Esophagus squamous epithelium (tissue), 5 donors: ENCODE measurements at regions not wholly inside any gene's neighbourhood (a gene's known extent, or its start where the extent isn't known, plus 50 kb on each side); places are given as distances from the start of the nearest gene placed in this dataset.

Experiments
- DNase-seq: peaks from one replicate; lab custom pipeline; 2025; lab: John Stamatoyannopoulos, UW
- H3K27ac ChIP-seq, 4 donors: fragments of 200-600 bp; sonication (generic); one replicate each; pipeline ENCODE4 v1.5.1; 2016 to 2019; ENCODE audit warnings: mild to moderate bottlenecking in 1 of 4
- H3K27me3 ChIP-seq, 4 donors: fragments of 200-600 bp; sonication (generic); 1 replicate in 3 of 4; 2 replicates in 1 of 4; pipeline versions ENCODE4 v1.5.1 to v1.6.0; 2017 to 2021; ENCODE audit warnings: antibody characterized with exemption in 1 of 4
- H3K36me3 ChIP-seq, 3 donors: fragments of 200-600 bp; sonication (generic); one replicate each; pipeline ENCODE4 v1.5.1; 2016 to 2019
- H3K4me1 ChIP-seq, 3 donors: fragments of 200-600 bp; sonication (generic); one replicate each; pipeline ENCODE4 v1.5.1; 2017 to 2019
- H3K4me3 ChIP-seq, 4 donors: fragments of 200-600 bp; sonication (generic); 1 replicate in 3 of 4; 2 replicates in 1 of 4; pipeline ENCODE4 v1.5.1; 2016 to 2019; ENCODE audit warnings: mild to moderate bottlenecking in 2 of 4, moderate library complexity in 1 of 4
- H3K9me3 ChIP-seq, 3 donors: fragments of 200-600 bp; sonication (generic); one replicate each; pipeline ENCODE4 v1.5.1; 2016 to 2019
- POLR2A ChIP-seq, 4 donors: fragments of 450-650 bp; IDR thresholded peaks; one replicate each; pipeline ENCODE4 v1.6.1; 2017; ENCODE audit warnings: antibody characterized with exemption in 4 of 4, mild to moderate bottlenecking in 4 of 4, moderate library complexity in 3 of 4
- WGBS, 2 donors: methylation state at CpG; one replicate each; pipeline ENCODE4 v1.1.5; 2018; 5-methylcytosine and 5-hydroxymethylcytosine counted together
- intact Hi-C: fragments of 100-400 bp; cut with DNase I; formaldehyde crosslinking; loops from one replicate; pipeline ENCODE4 v1.15.0; 2022
- TF ChIP-seq, protein P1 (sequence below), 6 experiments: fragments of 450-650 bp in 4 of 6; fragments of 200-600 bp in 2 of 6; sonication (generic) in 2 of 6; IDR thresholded peaks; one replicate each; pipeline ENCODE4 v1.5.1; 2016 to 2019; ENCODE audit warnings: antibody characterized with exemption in 6 of 6, mild to moderate bottlenecking in 4 of 6, moderate library complexity in 4 of 6
- donor health status: DM: yes; HTN: yes; CAD: no.

DNA sequence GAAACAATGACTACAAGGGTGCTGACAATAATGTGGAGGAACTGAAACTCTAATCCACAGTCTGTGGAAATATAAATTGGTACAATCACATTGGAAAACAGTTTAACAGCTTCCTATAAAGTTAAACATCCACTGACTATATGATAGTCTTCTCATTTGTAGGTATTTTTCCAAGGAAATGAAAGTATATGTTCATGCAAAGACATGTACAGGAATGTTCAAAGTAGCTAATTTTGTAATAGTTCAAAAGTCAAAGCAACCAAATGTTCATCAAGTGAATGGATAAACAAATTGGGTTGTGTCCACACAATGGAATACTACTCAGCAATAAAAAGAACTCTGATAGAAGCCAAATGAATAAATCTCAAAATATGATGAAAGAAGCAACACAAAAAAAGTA lies 626.0 kb upstream of the IGFBP3 start:
- Histone ChIP-seq H3K27ac (no peak overlapping the region), H3K36me3 (no peaks in the 10 kb centered on the region), H3K4me3 (no peak overlapping the region), H3K9me3 (no peaks in the 10 kb centered on the region), H3K4me1 (peaks cover 0 to 21% (median 0%) of the 10 kb centered on the region in 3 donors), H3K27me3 (no peaks in the 10 kb centered on the region)
- intact Hi-C loops: no loop called here
- no peak for DNase-seq
- TF ChIP-seq POLR2A (IDR thresholded peaks at IDR 0.05): no peak
- TF ChIP-seq, protein P1, sequence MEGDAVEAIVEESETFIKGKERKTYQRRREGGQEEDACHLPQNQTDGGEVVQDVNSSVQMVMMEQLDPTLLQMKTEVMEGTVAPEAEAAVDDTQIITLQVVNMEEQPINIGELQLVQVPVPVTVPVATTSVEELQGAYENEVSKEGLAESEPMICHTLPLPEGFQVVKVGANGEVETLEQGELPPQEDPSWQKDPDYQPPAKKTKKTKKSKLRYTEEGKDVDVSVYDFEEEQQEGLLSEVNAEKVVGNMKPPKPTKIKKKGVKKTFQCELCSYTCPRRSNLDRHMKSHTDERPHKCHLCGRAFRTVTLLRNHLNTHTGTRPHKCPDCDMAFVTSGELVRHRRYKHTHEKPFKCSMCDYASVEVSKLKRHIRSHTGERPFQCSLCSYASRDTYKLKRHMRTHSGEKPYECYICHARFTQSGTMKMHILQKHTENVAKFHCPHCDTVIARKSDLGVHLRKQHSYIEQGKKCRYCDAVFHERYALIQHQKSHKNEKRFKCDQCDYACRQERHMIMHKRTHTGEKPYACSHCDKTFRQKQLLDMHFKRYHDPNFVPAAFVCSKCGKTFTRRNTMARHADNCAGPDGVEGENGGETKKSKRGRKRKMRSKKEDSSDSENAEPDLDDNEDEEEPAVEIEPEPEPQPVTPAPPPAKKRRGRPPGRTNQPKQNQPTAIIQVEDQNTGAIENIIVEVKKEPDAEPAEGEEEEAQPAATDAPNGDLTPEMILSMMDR (IDR thresholded peaks at IDR 0.05): no peak

DNA sequence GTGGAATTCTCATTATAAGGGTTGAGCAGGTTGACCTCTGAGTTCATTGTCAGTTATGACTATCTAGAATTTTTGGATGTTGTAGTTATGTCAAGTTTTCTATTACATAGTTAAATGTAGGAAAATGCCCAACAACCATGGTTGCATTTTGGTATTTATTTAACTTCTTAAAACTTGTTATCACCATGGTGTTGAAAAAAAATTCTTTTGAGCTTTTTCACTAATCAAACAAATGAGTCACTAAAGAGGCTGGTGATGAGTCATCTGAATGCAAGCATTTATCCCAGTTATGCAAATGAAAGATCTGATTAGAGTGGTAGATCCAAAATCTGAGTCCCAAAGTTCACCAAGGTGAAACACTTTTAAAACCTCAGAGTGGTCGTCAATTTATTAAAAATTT lies 624.7 kb upstream of the IGFBP3 start:
- no peaks in the 10 kb centered on the region for H3K36me3 ChIP-seq
- DNase-seq: no peak
- TF ChIP-seq, protein P1 (IDR thresholded peaks at IDR 0.05): no peak
- no peak for TF ChIP-seq POLR2A (IDR thresholded peaks at IDR 0.05)
- intact Hi-C loops: no loop called here
- peaks cover 0 to 16% (median 0%) of the 10 kb centered on the region in 3 donors for H3K4me1 ChIP-seq
- WGBS, 2 donors: 22 to 48% methylated on average over 1 of the region's 1 CpG
- H3K4me3 ChIP-seq: no peak overlapping the region
- no peaks in the 10 kb centered on the region for H3K9me3 ChIP-seq
- no peak overlapping the region for H3K27ac ChIP-seq
- no peaks in the 10 kb centered on the region for H3K27me3 ChIP-seq

DNA sequence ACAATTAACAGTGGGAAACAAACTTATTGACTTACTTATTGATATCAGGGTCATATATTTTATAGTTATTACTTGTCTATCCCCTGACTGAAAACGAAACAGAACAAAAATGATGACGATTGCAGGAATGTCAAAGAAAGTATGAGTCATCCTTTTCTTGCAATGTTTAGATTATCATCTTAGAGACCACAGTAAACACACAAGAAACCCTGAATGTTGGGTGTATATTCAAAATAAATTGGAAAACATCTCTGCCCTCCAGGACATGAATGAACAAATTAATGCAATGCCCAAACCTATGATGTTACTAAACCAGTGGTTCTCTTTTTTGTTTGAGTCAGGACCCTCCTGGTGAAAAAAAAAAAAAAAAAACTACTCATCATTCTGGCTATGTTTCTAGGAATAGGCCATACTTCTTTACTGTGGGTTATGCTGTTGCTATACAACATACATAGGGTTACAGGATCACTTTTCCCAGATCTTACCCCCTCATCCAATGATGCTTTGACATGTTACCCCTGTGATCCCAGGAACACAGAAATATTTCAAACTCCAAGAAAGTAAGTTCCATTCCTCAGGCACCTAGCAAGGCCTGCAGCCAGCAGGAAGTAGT lies 623.4 kb upstream of the IGFBP3 start:
- H3K36me3 ChIP-seq: no peaks in the 10 kb centered on the region
- no peak overlapping the region for H3K27ac ChIP-seq
- WGBS, 2 donors: 6 to 8% methylated on average over 2 of the region's 2 CpGs
- no peaks in the 10 kb centered on the region for H3K9me3 ChIP-seq
- peaks cover 0 to 3% (median 0%) of the 10 kb centered on the region in 3 donors for H3K4me1 ChIP-seq
- intact Hi-C loops: no loop called here
- H3K27me3 ChIP-seq: no peaks in the 10 kb centered on the region
- H3K4me3 ChIP-seq: no peak overlapping the region
- TF ChIP-seq, protein P1 (IDR thresholded peaks at IDR 0.05): no peak
- no peak for TF ChIP-seq POLR2A (IDR thresholded peaks at IDR 0.05)
- no peak for DNase-seq

DNA sequence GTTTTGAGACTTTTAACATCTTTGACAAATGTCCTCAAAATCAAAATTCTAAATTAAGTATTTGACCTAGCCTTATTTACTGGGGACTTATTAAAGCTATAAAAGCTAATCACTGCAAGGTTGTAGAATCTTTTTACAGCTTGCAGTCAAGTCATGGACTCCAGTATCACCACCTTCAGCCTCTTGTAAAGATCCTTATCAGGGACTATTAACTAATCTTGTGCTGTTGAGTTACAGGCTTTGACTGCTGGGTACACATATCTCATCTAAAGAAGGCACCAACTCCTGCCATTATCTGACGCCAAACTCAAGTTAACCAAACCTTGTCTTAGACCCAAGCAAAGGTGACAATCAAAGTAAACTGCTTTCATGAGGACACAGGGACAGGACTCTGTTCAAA lies 621.0 kb upstream of the IGFBP3 start:
- Histone ChIP-seq H3K27me3 (no peaks in the 10 kb centered on the region), H3K36me3 (no peaks in the 10 kb centered on the region), H3K27ac (no peak overlapping the region), H3K9me3 (no peaks in the 10 kb centered on the region), H3K4me3 (no peak overlapping the region), H3K4me1 (no peaks in the 10 kb centered on the region)
- TF ChIP-seq, protein P1 (IDR thresholded peaks at IDR 0.05): no peak
- TF ChIP-seq POLR2A (IDR thresholded peaks at IDR 0.05): no peak
- no peak for DNase-seq
- intact Hi-C loops: no loop called here
- WGBS, 2 donors: 75 to 80% methylated on average over 1 of the region's 1 CpG

DNA sequence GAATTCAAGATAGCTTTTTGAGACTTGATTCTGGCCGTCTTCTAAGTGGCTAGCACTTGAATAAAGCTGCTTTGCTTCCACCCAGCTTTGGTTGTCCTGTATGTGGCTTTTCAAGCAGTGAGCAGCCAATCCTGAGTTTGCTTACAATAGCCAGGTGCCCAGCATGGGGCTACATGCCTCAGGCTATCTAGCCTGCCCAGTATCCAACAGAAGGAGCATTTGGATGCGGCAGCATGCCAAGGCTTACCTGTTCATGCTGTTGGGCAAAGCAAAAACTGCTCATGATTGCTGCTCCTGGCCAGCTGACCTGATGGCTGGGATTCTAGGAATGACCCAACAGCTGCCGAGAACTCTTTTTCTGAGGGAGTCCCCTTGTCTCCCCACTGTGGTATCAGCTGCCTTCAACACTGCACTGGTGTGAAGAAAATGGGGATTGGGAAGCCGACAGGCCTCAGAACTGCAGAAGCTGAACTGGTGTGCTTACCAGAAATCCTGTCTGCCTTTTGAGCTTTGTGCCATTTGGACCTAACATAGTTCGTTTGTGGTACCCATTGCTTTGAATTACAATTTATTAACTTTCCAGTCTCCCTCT lies 618.9 kb upstream of the IGFBP3 start:
- Histone ChIP-seq H3K36me3 (no peaks in the 10 kb centered on the region), H3K27me3 (no peaks in the 10 kb centered on the region), H3K9me3 (no peaks in the 10 kb centered on the region), H3K4me1 (no peaks in the 10 kb centered on the region), H3K4me3 (no peak overlapping the region), H3K27ac (no peak overlapping the region)
- no peak for DNase-seq
- TF ChIP-seq, protein P1 (IDR thresholded peaks at IDR 0.05): no peak
- TF ChIP-seq POLR2A (IDR thresholded peaks at IDR 0.05): no peak
- intact Hi-C loops: no loop called here
- 69 to 86% methylated on average over 3 to 4 of the region's 5 CpGs for WGBS, 2 donors
